GM19467 (cell line): ENCODE measurements at regions not wholly inside any gene's neighbourhood (a gene's known extent, or its start where the extent isn't known, plus 50 kb on each side); places are given as distances from the start of the nearest gene placed in this dataset.
"Not testable (repeated sequence)": the region's sequence is repeated elsewhere in the genome, so short reads cannot be mapped to it uniquely, and the experiment has no call there.

Source experiments
- ATAC-seq: cut with Tn5 transposase; IDR thresholded peaks from one replicate; pipeline ENCODE4 v1.9.1; 2021; ENCODE audit warnings: mild to moderate bottlenecking, moderate library complexity; ENCODE audit not compliant: unreplicated experiment

GRCh38 chr3:118245312-118245711 lies 789.3 kb downstream of the IGSF11 start:
- ATAC-seq, result no peak

GRCh38 chr3:118258850-118259249 lies 775.8 kb downstream of the IGSF11 start:
- not testable (repeated sequence) for ATAC-seq

GRCh38 chr3:118262800-118263402 lies 771.7 kb downstream of the IGSF11 start:
- no peak for ATAC-seq

GRCh38 chr3:118267588-118267987 lies 767.1 kb downstream of the IGSF11 start:
- no peak for ATAC-seq

GRCh38 chr3:118269537-118270125 lies 765.0 kb downstream of the IGSF11 start:
- ATAC-seq, result no peak

- ATAC-seq, result no peak
Measured at GRCh38 chr3:118272991-118273390, 761.7 kb downstream of the IGSF11 start.

- no peak for ATAC-seq
Measured at GRCh38 chr3:118277814-118278213, 756.8 kb downstream of the IGSF11 start.

GRCh38 chr3:118292841-118293240 lies 741.8 kb downstream of the IGSF11 start:
- no peak for ATAC-seq

- ATAC-seq, result no peak
Measured at GRCh38 chr3:118298133-118298532, 736.5 kb downstream of the IGSF11 start.

- no peak for ATAC-seq
Measured at GRCh38 chr3:118304557-118304956, 730.1 kb downstream of the IGSF11 start.

- no peak for ATAC-seq
Measured at GRCh38 chr3:118332699-118333098, 701.9 kb downstream of the IGSF11 start.

- no peak for ATAC-seq
Measured at GRCh38 chr3:118337649-118338048, 697.0 kb downstream of the IGSF11 start.

- no peak for ATAC-seq
Measured at GRCh38 chr3:118347396-118348168, 687.1 kb downstream of the IGSF11 start.

GRCh38 chr3:118348169-118348557 lies 686.5 kb downstream of the IGSF11 start:
- ATAC-seq, result no peak

GRCh38 chr3:118354556-118354955 lies 680.1 kb downstream of the IGSF11 start:
- ATAC-seq, result no peak

- no peak for ATAC-seq
Measured at GRCh38 chr3:118369892-118370491, 664.7 kb downstream of the IGSF11 start.

GRCh38 chr3:118380576-118380975 lies 654.1 kb downstream of the IGSF11 start:
- no peak for ATAC-seq

- ATAC-seq, result no peak
Measured at GRCh38 chr3:118396491-118396890, 638.2 kb downstream of the IGSF11 start.

- no peak for ATAC-seq
Measured at GRCh38 chr3:118400086-118400485, 634.6 kb downstream of the IGSF11 start.

GRCh38 chr3:118400886-118401285 lies 633.8 kb downstream of the IGSF11 start:
- no peak for ATAC-seq

- no peak for ATAC-seq
Measured at GRCh38 chr3:118401887-118402286, 632.8 kb downstream of the IGSF11 start.

GRCh38 chr3:118402971-118403370 lies 631.7 kb downstream of the IGSF11 start:
- no peak for ATAC-seq
